A673 (cell line): ENCODE measurements at regions not wholly inside any gene's neighbourhood (a gene's known extent, or its start where the extent isn't known, plus 50 kb on each side); places are given as distances from the start of the nearest gene placed in this dataset.

ENCODE experiments used
- BruUV-seq: library from RNA; stranded (reverse); fragments of 400-500 nt; replicated peaks from 2 replicates; lab custom pipeline; 2021; lab: Mats Ljungman, UMichigan
- CTCF ChIA-PET: fragments of 300-600 bp; sonication (Branson Sonifier 250); formaldehyde crosslinking; loops from one replicate; lab custom pipeline; 2022; ENCODE audit warnings: antibody characterized with exemption; lab: Charles Lee
- POLR2A ChIA-PET: fragments of 300-600 bp; sonication (Branson Sonifier 250); formaldehyde crosslinking; loops from one replicate; lab custom pipeline; 2022; ENCODE audit warnings: antibody characterized with exemption; ENCODE audit not compliant: low non-redundant PET; lab: Charles Lee
- DNase-seq: peaks from one replicate; pipeline ENCODE4 v3.0.0-alpha.2; 2015; ENCODE audit warnings: low spot score
- H3K27ac ChIP-seq: fragments of 200-600 bp; sonication (generic); 2 replicates; pipeline ENCODE4 v1.5.1; 2016; ENCODE audit warnings: mixed run types, low read depth, mild to moderate bottlenecking, mixed read lengths, antibody characterized with exemption, low read length; ENCODE audit not compliant: poor library complexity, severe bottlenecking
- H3K27me3 ChIP-seq: fragments of 200-600 bp; sonication (generic); replicated peaks from 2 replicates; pipeline ENCODE4 v1.6.1; 2017; ENCODE audit warnings: mixed run types, low read depth, mild to moderate bottlenecking, mixed read lengths, antibody characterized with exemption, low read length; ENCODE audit not compliant: insufficient read depth, poor library complexity
- H3K36me3 ChIP-seq: fragments of 200-600 bp; sonication (generic); 2 replicates; pipeline ENCODE4 v1.6.1; 2016; ENCODE audit warnings: mixed run types, mild to moderate bottlenecking, mixed read lengths, antibody characterized with exemption, low read length; ENCODE audit not compliant: insufficient read depth, poor library complexity, severe bottlenecking
- H3K4me1 ChIP-seq: fragments of 200-600 bp; sonication (generic); 2 replicates; pipeline ENCODE4 v1.6.1; 2017; ENCODE audit warnings: mixed run types, mild to moderate bottlenecking, mixed read lengths, antibody characterized with exemption, low read length; ENCODE audit not compliant: insufficient read depth, poor library complexity, severe bottlenecking
- H3K4me3 ChIP-seq: fragments of 200-600 bp; sonication (generic); 2 replicates; pipeline ENCODE4 v1.5.1; 2016; ENCODE audit warnings: low read depth, mixed run types, mild to moderate bottlenecking, mixed read lengths, low read length; ENCODE audit not compliant: poor library complexity, severe bottlenecking
- H3K9me3 ChIP-seq: fragments of 200-600 bp; sonication (generic); 2 replicates; pipeline ENCODE4 v1.6.1; 2016; ENCODE audit warnings: mixed run types, low read depth, mild to moderate bottlenecking, mixed read lengths, antibody characterized with exemption, low read length; ENCODE audit not compliant: poor library complexity, severe bottlenecking
- CTCF ChIP-seq: fragments of 300-800, 200-600 bp; sonication (generic); conservative IDR thresholded peaks from 2 replicates; pipeline ENCODE4 v1.5.1; 2017; ENCODE audit warnings: low read depth, mild to moderate bottlenecking, antibody characterized with exemption, low read length, moderate library complexity, mixed read lengths
- EZH2 ChIP-seq: fragments of 200-600 bp; sonication (generic); IDR thresholded peaks from 2 replicates; pipeline ENCODE4 v1.6.1; 2017; ENCODE audit warnings: borderline replicate concordance, low read depth, mild to moderate bottlenecking, mixed read lengths, antibody characterized with exemption, low read length; ENCODE audit not compliant: poor library complexity, severe bottlenecking
- intact Hi-C: fragments of 100-400 bp; cut with micrococcal nuclease; formaldehyde crosslinking; loops from one replicate; pipeline ENCODE4 v1.10.0; 2022; ENCODE audit not compliant: unreplicated experiment

- BruUV-seq, result no TSS peak
- Histone ChIP-seq H3K4me3 (no peak overlapping the region), H3K36me3 (no peaks in the 10 kb centered on the region), H3K27me3 (no peaks in the 10 kb centered on the region), H3K27ac (no peak overlapping the region), H3K9me3 (no peaks in the 10 kb centered on the region), H3K4me1 (no peaks in the 10 kb centered on the region)
- ChIA-PET POLR2A (no interaction called here), CTCF (no interaction called here)
- DNase-seq, result no peak
- intact Hi-C loops, result no loop called here
- no peak for TF ChIP-seq CTCF
- TF ChIP-seq EZH2, result no peak
Observed at GRCh38 chrX:28205905-28206304, 224.7 kb upstream of the DCAF8L1 start.

- CTCF ChIA-PET, result no interaction called here
- Histone ChIP-seq H3K4me1 (no peaks in the 10 kb centered on the region), H3K36me3 (no peaks in the 10 kb centered on the region), H3K27ac (no peak overlapping the region), H3K27me3 (no peaks in the 10 kb centered on the region), H3K9me3 (no peaks in the 10 kb centered on the region), H3K4me3 (no peak overlapping the region)
- BruUV-seq, result no TSS peak
- no peak for TF ChIP-seq EZH2
- TF ChIP-seq CTCF, result no peak
- POLR2A ChIA-PET, result no interaction called here
- intact Hi-C loops, result no loop called here
- DNase-seq, result no peak
Observed at GRCh38 chrX:28205126-28205525, 223.9 kb upstream of the DCAF8L1 start.

- Histone ChIP-seq H3K36me3 (no peaks in the 10 kb centered on the region), H3K4me1 (no peaks in the 10 kb centered on the region), H3K27ac (no peak overlapping the region), H3K27me3 (no peaks in the 10 kb centered on the region), H3K4me3 (no peak overlapping the region), H3K9me3 (peaks cover 9% of the 10 kb centered on the region)
- BruUV-seq, result no TSS peak
- POLR2A ChIA-PET, result no interaction called here
- DNase-seq, result no peak
- intact Hi-C loops, result no loop called here
- CTCF ChIA-PET, result no interaction called here
- TF ChIP-seq CTCF, result no peak
- no peak for TF ChIP-seq EZH2
Observed at GRCh38 chrX:28189011-28189410, 207.8 kb upstream of the DCAF8L1 start.
